HEK293 (cell line): ENCODE measurements at regions not wholly inside any gene's neighbourhood (a gene's known extent, or its start where the extent isn't known, plus 50 kb on each side); places are given as distances from the start of the nearest gene placed in this dataset.

Experiments
- CTCF ChIA-PET: fragments of 350-600 bp; formaldehyde crosslinking; extraction: SDS; loops from one replicate; lab custom pipeline; 2021; ENCODE audit warnings: antibody characterized with exemption; lab: Yijun Ruan, JAX
- POLR2A ChIA-PET: fragments of 300-600 bp; formaldehyde crosslinking; extraction: SDS; loops from one replicate; lab custom pipeline; 2020; ENCODE audit warnings: antibody characterized with exemption, inconsistent platforms; lab: Yijun Ruan, JAX
- H3K27ac ChIP-seq: fragments of 200-500 bp; sonication (Bioruptor generic); 2 replicates; pipeline ENCODE4 v1.5.1; 2014; ENCODE audit warnings: low read depth, low read length, control low read depth, inconsistent platforms; ENCODE audit errors: extremely low read depth
- H3K36me3 ChIP-seq, 2 experiments: fragments of 200-500 bp in 1 of 2; sonication (Bioruptor generic) in 1 of 2; 1 replicate in 1 of 2; 2 replicates in 1 of 2; pipeline ENCODE4 v1.5.1; 2014 to 2017; ENCODE audit warnings: inconsistent platforms in 2 of 2, low read length in 2 of 2; ENCODE audit not compliant: control insufficient read depth in 2 of 2, insufficient read depth in 1 of 2
- H3K4me1 ChIP-seq: fragments of 200-500 bp; sonication (Bioruptor generic); 2 replicates; pipeline ENCODE4 v1.5.1; 2014; ENCODE audit warnings: mild to moderate bottlenecking, low read length, inconsistent platforms; ENCODE audit not compliant: control insufficient read depth, insufficient read depth
- H3K4me3 ChIP-seq: 2 replicates; pipeline ENCODE4 v1.5.1; 2011; ENCODE audit warnings: low read depth, mild to moderate bottlenecking, control low read depth, low read length, moderate library complexity
- H3K9me3 ChIP-seq: fragments of 200-500 bp; sonication (Bioruptor generic); 2 replicates; pipeline ENCODE4 v1.5.1; 2014; ENCODE audit warnings: low read depth, low read length, inconsistent platforms; ENCODE audit not compliant: control insufficient read depth, insufficient read depth
- MEIS1 ChIP-seq: sonication (generic); formaldehyde crosslinking; IDR thresholded peaks from 2 replicates; pipeline ENCODE4 v1.8.1; 2022; ENCODE audit warnings: missing genetic modification reagents, mild to moderate bottlenecking, borderline replicate concordance
- MZF1 ChIP-seq: fragments of 450-650 bp; formaldehyde crosslinking; IDR thresholded peaks from 2 replicates; pipeline ENCODE4 v1.5.1; 2017; ENCODE audit warnings: missing biosample characterization, missing genetic modification characterization, borderline replicate concordance
- YY2 ChIP-seq: fragments of 450-650 bp; formaldehyde crosslinking; IDR thresholded peaks from 2 replicates; pipeline ENCODE4 v1.5.1; 2016; ENCODE audit warnings: missing biosample characterization, missing genetic modification characterization
- ZNF114 ChIP-seq: fragments of 450-650 bp; formaldehyde crosslinking; IDR thresholded peaks from 2 replicates; pipeline ENCODE4 v1.5.0; 2017; ENCODE audit warnings: missing biosample characterization, missing genetic modification characterization
- ZNF16 ChIP-seq: fragments of 450-650 bp; formaldehyde crosslinking; IDR thresholded peaks from 2 replicates; pipeline ENCODE4 v1.5.1; 2016; ENCODE audit warnings: low read depth, missing biosample characterization, missing genetic modification characterization
- ZNF302 ChIP-seq: fragments of 450-650 bp; formaldehyde crosslinking; IDR thresholded peaks from 2 replicates; pipeline ENCODE4 v1.5.1; 2016; ENCODE audit warnings: missing biosample characterization, missing genetic modification characterization, low read depth
- ZNF416 ChIP-seq: fragments of 450-650 bp; formaldehyde crosslinking; IDR thresholded peaks from 2 replicates; pipeline ENCODE4 v1.5.1; 2016; ENCODE audit warnings: missing biosample characterization, missing genetic modification characterization
- ZNF514 ChIP-seq: fragments of 450-650 bp; formaldehyde crosslinking; IDR thresholded peaks from 2 replicates; pipeline ENCODE4 v1.5.1; 2016; ENCODE audit warnings: missing biosample characterization, missing genetic modification characterization
- ZNF529 ChIP-seq: fragments of 450-650 bp; formaldehyde crosslinking; IDR thresholded peaks from 2 replicates; pipeline ENCODE4 v1.5.1; 2017; ENCODE audit warnings: missing genetic modification characterization, missing biosample characterization; ENCODE audit not compliant: insufficient replicate concordance
- ZNF560 ChIP-seq: fragments of 450-650 bp; formaldehyde crosslinking; IDR thresholded peaks from 2 replicates; pipeline ENCODE4 v1.5.1; 2017; ENCODE audit warnings: missing biosample characterization, missing genetic modification characterization, borderline replicate concordance
- ZNF621 ChIP-seq: fragments of 450-650 bp; formaldehyde crosslinking; IDR thresholded peaks from 2 replicates; pipeline ENCODE4 v1.5.1; 2017; ENCODE audit warnings: missing biosample characterization, missing genetic modification characterization
- ZNF658 ChIP-seq: fragments of 450-650 bp; formaldehyde crosslinking; IDR thresholded peaks from 2 replicates; pipeline ENCODE4; 2016; ENCODE audit warnings: missing biosample characterization, missing genetic modification characterization
- ZNF701 ChIP-seq: fragments of 450-650 bp; formaldehyde crosslinking; IDR thresholded peaks from 2 replicates; pipeline ENCODE4 v1.5.1; 2016; ENCODE audit warnings: missing biosample characterization, missing genetic modification characterization
- ZNF785 ChIP-seq: fragments of 450-650 bp; formaldehyde crosslinking; IDR thresholded peaks from 2 replicates; pipeline ENCODE4 v1.5.1; 2016; ENCODE audit warnings: missing biosample characterization, missing genetic modification characterization
- ZNF830 ChIP-seq: fragments of 450-650 bp; IDR thresholded peaks from 2 replicates; pipeline ENCODE4 v1.5.0; 2018; ENCODE audit warnings: missing biosample characterization, missing genetic modification characterization, low read depth, mild to moderate bottlenecking, moderate library complexity
- ZNF843 ChIP-seq: fragments of 450-650 bp; formaldehyde crosslinking; IDR thresholded peaks from 2 replicates; pipeline ENCODE4 v1.5.1; 2016; ENCODE audit warnings: missing biosample characterization, missing genetic modification characterization
- ZSCAN30 ChIP-seq: fragments of 450-650 bp; IDR thresholded peaks from 2 replicates; pipeline ENCODE4 v1.5.1; 2018; ENCODE audit warnings: missing biosample characterization, mild to moderate bottlenecking, missing genetic modification characterization, moderate library complexity
- TF ChIP-seq, protein P1 (sequence below): fragments of 450-650 bp; formaldehyde crosslinking; IDR thresholded peaks from 2 replicates; pipeline ENCODE4 v1.5.1; 2016; ENCODE audit warnings: missing biosample characterization, missing genetic modification characterization
- TF ChIP-seq, protein P2 (sequence below): fragments of 450-650 bp; formaldehyde crosslinking; IDR thresholded peaks from 2 replicates; pipeline ENCODE4 v1.5.1; 2016; ENCODE audit warnings: missing biosample characterization, missing genetic modification characterization
- TF ChIP-seq, protein P3 (sequence below): fragments of 450-650 bp; formaldehyde crosslinking; conservative IDR thresholded peaks from 2 replicates; pipeline ENCODE4 v1.5.1; 2016; ENCODE audit warnings: low read depth, missing biosample characterization, missing genetic modification characterization
- TF ChIP-seq, protein P4 (sequence below): fragments of 450-650 bp; formaldehyde crosslinking; conservative IDR thresholded peaks from 2 replicates; pipeline ENCODE4 v1.5.1; 2016; ENCODE audit warnings: low read depth, missing biosample characterization, missing genetic modification characterization
- TF ChIP-seq, protein P5 (sequence below): fragments of 450-650 bp; formaldehyde crosslinking; IDR thresholded peaks from 2 replicates; pipeline ENCODE4 v1.5.1; 2016; ENCODE audit warnings: missing biosample characterization, missing genetic modification characterization

DNA sequence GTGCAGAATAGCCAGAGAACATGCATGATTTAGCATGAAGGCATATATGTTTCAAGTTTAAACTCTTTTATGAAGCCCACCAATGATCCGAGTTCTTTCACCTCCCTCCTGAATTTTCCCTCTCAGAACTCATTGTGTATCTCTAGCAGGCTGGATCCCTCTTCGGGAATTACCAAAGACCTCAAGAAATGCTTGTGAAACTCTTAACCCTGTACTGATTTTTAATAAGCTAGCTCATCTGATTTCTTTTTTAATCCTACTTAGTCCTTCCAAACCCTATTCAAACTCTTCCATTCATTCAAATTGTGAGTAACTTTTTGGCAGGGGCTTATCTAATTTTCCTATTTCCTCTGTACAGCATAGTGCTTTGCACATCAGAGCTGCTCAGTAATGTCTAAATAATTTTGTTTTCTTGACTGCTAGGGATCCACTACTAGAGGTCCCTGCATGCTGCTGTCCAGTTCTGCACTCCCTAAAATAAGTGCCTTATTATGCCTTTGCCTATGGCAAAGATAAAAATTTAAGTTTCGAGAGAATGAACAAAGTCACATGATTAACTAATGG, 723.8 kb downstream of the CDH11 start (continued):
- TF ChIP-seq, protein P1, sequence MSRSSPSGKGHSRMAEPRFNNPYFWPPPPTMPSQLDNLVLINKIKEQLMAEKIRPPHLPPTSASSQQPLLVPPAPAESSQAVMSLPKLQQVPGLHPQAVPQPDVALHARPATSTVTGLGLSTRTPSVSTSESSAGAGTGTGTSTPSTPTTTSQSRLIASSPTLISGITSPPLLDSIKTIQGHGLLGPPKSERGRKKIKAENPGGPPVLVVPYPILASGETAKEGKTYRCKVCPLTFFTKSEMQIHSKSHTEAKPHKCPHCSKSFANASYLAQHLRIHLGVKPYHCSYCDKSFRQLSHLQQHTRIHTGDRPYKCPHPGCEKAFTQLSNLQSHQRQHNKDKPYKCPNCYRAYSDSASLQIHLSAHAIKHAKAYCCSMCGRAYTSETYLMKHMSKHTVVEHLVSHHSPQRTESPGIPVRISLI (tag by site-specific recombination): no peak
- TF ChIP-seq, protein P2, sequence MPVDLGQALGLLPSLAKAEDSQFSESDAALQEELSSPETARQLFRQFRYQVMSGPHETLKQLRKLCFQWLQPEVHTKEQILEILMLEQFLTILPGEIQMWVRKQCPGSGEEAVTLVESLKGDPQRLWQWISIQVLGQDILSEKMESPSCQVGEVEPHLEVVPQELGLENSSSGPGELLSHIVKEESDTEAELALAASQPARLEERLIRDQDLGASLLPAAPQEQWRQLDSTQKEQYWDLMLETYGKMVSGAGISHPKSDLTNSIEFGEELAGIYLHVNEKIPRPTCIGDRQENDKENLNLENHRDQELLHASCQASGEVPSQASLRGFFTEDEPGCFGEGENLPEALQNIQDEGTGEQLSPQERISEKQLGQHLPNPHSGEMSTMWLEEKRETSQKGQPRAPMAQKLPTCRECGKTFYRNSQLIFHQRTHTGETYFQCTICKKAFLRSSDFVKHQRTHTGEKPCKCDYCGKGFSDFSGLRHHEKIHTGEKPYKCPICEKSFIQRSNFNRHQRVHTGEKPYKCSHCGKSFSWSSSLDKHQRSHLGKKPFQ (tag by site-specific recombination): no peak
- TF ChIP-seq ZNF785 (tag by site-specific recombination): no peak
- TF ChIP-seq ZNF658: no peak
- TF ChIP-seq ZNF560 (tag by site-specific recombination): no peak
- TF ChIP-seq ZNF416: no peak
- TF ChIP-seq ZNF514 (tag by site-specific recombination): no peak
- TF ChIP-seq, protein P3, sequence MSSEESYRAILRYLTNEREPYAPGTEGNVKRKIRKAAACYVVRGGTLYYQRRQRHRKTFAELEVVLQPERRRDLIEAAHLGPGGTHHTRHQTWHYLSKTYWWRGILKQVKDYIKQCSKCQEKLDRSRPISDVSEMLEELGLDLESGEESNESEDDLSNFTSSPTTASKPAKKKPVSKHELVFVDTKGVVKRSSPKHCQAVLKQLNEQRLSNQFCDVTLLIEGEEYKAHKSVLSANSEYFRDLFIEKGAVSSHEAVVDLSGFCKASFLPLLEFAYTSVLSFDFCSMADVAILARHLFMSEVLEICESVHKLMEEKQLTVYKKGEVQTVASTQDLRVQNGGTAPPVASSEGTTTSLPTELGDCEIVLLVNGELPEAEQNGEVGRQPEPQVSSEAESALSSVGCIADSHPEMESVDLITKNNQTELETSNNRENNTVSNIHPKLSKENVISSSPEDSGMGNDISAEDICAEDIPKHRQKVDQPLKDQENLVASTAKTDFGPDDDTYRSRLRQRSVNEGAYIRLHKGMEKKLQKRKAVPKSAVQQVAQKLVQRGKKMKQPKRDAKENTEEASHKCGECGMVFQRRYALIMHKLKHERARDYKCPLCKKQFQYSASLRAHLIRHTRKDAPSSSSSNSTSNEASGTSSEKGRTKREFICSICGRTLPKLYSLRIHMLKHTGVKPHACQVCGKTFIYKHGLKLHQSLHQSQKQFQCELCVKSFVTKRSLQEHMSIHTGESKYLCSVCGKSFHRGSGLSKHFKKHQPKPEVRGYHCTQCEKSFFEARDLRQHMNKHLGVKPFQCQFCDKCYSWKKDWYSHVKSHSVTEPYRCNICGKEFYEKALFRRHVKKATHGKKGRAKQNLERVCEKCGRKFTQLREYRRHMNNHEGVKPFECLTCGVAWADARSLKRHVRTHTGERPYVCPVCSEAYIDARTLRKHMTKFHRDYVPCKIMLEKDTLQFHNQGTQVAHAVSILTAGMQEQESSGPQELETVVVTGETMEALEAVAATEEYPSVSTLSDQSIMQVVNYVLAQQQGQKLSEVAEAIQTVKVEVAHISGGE: no peak
- TF ChIP-seq, protein P4, sequence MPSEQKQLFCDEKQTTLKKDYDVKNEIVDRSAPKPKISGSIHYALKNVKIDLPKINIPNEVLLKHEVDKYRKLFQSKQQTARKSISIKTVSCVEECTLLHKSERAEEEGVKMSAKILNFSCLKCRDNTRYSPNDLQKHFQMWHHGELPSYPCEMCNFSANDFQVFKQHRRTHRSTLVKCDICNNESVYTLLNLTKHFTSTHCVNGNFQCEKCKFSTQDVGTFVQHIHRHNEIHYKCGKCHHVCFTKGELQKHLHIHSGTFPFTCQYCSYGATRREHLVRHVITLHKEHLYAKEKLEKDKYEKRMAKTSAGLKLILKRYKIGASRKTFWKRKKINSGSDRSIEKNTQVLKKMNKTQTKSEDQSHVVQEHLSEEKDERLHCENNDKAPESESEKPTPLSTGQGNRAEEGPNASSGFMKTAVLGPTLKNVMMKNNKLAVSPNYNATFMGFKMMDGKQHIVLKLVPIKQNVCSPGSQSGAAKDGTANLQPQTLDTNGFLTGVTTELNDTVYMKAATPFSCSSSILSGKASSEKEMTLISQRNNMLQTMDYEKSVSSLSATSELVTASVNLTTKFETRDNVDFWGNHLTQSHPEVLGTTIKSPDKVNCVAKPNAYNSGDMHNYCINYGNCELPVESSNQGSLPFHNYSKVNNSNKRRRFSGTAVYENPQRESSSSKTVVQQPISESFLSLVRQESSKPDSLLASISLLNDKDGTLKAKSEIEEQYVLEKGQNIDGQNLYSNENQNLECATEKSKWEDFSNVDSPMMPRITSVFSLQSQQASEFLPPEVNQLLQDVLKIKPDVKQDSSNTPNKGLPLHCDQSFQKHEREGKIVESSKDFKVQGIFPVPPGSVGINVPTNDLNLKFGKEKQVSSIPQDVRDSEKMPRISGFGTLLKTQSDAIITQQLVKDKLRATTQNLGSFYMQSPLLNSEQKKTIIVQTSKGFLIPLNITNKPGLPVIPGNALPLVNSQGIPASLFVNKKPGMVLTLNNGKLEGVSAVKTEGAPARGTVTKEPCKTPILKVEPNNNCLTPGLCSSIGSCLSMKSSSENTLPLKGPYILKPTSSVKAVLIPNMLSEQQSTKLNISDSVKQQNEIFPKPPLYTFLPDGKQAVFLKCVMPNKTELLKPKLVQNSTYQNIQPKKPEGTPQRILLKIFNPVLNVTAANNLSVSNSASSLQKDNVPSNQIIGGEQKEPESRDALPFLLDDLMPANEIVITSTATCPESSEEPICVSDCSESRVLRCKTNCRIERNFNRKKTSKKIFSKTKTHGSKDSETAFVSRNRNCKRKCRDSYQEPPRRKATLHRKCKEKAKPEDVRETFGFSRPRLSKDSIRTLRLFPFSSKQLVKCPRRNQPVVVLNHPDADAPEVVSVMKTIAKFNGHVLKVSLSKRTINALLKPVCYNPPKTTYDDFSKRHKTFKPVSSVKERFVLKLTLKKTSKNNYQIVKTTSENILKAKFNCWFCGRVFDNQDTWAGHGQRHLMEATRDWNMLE (tag by site-specific recombination): no peak
- TF ChIP-seq, all 188 proteins: peak for 0

DNA sequence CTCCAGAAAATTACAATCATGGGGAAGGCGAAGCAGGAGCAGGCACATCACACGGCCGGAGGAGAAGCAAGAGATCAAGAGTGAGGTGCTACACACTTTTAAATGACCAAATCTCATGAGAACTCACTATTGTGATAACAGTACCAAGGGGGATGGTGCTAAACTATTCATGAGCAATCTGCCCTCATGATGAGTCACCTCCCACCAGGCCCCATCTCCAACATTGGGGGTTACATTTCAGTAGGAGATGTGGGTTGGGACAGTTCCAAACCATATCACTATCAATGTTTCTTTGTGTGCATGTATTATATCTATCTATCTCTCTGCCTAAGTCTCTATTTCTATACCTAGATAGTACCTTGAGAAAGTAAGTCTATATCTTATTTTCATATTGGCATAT, 724.8 kb downstream of the CDH11 start:
- ChIA-PET CTCF (interaction anchor here (0.6 kb wide), 1 partner anchor 17 kb away, joined by 3 read pairs; no protein-coding TSS in a partner anchor), POLR2A (no interaction called here)
- Histone ChIP-seq H3K4me1 (no peaks in the 10 kb centered on the region), H3K36me3 (no peaks in the 10 kb centered on the region), H3K27ac (no peak overlapping the region), H3K9me3 (no peaks in the 10 kb centered on the region), H3K4me3 (no peak overlapping the region)
- no peak for TF ChIP-seq MEIS1 (CRISPR knock-in tag)
- no peak for TF ChIP-seq ZNF843
- no peak for TF ChIP-seq ZNF16 (tag by site-specific recombination)
- TF ChIP-seq ZNF830 (tag by site-specific recombination): no peak
- TF ChIP-seq ZNF114 (tag by site-specific recombination): no peak
- no peak for TF ChIP-seq ZSCAN30 (tag by site-specific recombination)
- no peak for TF ChIP-seq MZF1
- no peak for TF ChIP-seq ZNF514 (tag by site-specific recombination)
- TF ChIP-seq ZNF701: no peak
- TF ChIP-seq, protein P2 (tag by site-specific recombination): no peak
- TF ChIP-seq ZNF529 (tag by site-specific recombination): no peak
- no peak for TF ChIP-seq ZNF621 (tag by site-specific recombination)
- no peak for TF ChIP-seq YY2 (tag by site-specific recombination)
- TF ChIP-seq ZNF302 (tag by site-specific recombination): no peak
- TF ChIP-seq, protein P5, sequence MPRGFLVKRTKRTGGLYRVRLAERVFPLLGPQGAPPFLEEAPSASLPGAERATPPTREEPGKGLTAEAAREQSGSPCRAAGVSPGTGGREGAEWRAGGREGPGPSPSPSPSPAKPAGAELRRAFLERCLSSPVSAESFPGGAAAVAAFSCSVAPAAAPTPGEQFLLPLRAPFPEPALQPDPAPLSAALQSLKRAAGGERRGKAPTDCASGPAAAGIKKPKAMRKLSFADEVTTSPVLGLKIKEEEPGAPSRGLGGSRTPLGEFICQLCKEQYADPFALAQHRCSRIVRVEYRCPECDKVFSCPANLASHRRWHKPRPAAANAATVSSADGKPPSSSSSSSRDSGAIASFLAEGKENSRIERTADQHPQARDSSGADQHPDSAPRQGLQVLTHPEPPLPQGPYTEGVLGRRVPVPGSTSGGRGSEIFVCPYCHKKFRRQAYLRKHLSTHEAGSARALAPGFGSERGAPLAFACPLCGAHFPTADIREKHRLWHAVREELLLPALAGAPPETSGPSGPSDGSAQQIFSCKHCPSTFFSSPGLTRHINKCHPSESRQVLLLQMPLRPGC (tag by site-specific recombination): no peak
